Fibroblast of skin of right biceps (primary cell): ENCODE measurements at regions not wholly inside any gene's neighbourhood (a gene's known extent, or its start where the extent isn't known, plus 50 kb on each side); places are given as distances from the start of the nearest gene placed in this dataset.
"Not testable (repeated sequence)": the region's sequence is repeated elsewhere in the genome, so short reads cannot be mapped to it uniquely, and the experiment has no call there.

Experiments used
- DNase-seq: peaks from one replicate; pipeline ENCODE4 v3.0.0-alpha.2; 2013

DNA sequence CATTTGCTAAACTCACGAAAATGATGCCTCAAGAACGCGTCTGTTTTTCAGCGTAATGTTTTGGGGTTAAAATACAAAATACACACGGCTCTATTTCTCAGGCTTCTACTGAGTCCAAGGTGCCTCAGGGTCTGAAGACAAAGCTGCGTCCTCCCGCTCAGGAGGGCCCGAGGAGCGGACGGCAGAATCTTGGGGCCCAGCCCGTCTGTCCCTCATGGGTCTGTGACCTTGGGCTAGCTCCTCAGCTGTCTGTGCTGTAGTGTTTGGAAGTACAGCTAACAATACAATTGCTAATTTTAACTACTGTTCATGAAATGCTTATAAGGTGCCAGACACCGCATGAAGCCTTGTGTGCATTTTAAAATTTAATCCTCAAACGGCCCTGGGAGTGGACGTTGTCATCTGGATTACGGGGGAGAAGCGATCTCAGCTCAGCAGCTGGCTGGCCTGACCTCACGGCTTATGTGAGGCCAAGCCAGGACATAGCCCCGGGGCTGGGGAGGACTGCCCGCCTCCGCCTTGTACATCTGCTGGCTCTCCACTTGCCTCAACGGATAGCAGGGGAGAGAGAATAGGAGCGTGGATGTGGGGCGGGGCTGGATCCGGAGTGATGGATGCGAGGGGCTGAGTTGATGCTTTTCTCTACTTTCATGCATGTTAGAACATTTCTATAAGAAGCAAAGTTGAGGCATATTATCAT, 357.4 kb downstream of the GLRX3 start:
- DNase-seq, result no peak

DNA sequence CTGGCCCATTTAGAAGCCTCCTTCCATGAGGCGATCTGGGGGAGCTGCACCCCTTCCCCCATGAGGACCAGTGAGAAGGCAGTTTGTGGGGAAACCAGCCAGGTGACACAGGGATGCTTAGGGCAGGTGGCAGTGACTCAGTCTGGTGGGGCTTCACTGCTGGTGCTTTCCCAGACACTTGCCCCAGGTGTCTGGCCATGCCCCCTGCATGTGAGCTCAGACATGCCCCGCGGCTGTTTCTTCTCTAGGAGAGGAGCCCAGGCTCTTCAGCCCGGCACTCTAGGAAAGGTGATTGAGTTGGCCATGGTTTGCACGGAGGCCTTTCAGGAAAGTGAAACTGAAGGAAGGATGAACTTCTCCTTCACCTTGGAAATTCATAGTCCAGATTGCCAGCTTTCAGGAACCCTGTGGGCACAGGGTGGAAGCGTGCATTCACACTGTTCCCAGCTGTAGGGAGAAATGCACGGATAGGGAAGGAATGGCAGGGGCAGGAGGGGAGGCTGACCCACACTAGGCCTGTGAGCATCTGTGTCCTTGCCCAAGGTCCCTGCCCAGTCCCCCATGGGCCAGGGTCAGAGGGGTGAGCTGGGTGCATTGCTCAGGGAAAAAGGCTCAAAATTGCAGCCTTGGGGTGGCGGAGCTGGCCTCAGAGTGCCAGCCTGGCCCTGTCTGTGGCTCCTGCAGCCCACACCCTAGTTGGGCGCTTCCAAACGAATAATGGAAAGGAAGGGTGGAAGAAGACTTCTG, 359.1 kb downstream of the GLRX3 start:
- DNase-seq, result no peak

DNA sequence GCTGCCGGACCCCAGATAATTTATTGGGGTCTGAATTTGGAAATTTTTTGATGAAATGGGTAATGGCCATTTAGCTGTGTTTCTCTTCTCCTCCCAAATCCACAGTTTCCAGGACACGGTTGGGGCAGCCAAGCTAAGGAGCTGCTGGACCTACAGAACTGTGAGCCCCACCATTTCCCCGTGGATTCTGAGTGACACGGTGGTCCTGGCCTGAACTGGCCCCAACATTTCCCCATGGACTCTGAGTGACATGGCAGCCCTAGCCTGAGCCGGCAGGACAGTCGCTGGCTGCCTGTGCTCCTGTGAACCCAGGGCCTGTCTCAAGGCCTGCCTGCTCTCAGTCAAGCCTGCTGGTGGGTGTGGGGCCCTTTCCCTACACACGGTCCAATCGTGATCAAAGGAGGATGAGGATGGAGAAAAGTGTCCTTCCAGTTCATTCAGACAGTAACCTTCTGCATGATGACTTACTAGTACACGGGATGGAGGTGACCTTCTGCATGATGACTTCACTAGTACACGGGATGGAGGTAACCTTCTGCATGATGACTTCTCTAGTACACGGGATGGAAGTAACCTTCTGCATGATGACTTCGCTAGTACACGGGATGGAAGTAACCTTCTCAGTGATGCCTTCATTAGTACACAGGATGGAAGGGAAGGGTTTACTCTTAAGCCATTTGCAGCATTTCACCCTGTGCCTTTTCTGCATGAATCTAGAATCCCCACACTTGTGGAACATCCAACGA, 359.9 kb downstream of the GLRX3 start:
- no peak for DNase-seq

DNA sequence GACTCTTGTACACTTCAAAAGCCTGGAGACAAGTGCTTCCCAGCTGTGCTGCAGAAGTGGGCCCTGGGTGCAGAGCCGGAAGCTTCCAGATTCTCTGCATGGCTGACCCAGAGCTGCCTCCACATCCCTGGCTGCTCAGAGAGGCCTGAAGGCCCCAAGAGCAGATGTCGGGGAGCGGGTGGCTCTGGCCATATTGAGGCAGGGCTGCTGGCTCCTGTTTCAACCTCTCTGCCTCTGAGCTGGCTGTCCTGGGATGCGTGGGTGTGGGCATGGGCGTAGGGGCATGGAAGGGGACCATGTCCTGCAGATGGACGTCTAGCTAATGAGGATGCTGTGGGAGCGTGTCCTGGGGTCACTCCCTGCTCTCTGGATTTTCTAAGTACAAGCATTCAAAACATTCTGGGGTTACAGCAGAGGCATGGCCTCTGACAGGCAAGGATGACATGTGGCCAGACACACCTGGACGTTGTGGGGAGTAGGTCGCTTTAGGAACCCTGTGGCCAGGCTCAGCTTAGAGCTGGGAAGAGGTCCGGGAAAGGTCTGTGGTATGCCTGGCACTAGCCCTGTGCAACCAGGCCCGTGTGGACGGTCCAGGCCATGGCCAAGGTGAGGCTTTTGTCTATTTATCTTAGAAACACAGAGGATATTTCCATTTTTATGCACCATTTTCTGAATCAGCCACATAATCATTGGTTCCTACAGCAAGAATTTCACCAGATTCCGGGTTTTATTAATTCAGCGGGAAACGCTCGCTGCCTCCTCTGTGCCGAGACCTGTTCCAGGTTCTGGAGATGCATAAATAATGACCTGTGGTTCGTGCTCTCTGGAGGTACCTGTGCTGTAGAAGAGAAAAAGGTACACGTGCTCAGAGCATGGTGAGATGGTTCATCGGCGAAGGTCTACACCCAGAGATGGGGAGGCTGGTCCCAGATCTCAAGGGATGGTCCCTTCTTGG, 361.1 kb downstream of the GLRX3 start:
- DNase-seq, result no peak

DNA sequence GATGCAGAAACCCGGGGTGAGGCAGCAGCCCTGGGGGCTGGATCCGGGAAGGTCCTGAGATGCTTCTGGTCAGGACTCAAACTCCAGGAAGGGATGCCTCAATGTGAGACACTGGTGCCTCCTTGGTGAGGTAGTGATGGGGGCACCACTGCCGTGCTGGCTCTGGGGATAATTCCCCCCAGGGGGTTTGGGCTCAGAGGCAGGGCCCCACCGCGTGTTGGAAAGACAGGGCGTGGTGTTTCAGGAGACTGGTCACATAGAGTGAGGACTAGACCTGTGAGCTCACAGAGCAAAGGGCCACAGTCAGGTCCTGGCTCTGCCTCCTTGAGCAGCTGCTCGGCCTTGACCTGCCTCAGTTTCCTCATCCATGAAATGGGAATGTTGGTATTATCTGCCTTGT, 361.9 kb downstream of the GLRX3 start:
- DNase-seq, result no peak

DNA sequence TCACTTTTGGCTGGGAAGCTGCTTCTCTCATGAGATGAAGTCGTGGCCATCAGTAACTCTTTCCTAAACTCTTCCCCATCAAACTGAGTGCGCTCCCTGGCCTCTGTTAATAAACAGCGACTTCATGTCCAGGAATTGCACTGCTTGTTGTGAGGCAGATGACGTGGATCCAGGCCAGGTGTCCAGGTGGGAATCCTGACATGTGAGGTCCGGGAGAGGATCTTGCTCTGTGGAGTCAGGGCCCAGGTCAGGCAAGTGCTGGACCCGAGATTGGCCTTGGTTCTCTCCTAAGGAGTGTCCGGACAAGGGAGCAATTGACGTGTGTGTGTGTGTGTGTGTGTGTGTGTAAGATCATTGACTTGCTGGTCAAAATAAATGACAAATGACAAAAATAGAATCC, 362.7 kb downstream of the GLRX3 start:
- DNase-seq, result no peak

DNA sequence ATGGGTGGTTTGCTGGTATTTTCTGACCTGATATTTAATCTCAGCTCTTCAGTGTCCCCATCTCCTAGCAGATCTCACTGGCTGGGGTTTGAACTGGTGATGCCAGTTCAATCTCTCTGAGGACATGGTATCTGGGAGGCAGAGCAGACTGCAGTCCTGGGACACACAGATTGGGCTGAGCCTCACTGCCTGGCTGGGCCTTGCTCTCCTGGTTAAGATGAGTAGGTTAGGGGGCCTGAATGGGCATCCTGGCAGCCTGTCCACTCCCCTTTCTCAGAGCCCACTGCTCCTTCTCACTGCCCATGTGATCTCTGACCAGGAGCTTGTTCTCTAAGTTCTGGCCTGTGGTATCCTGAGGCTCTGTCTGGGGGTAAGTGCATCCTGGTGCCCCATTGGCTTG, 363.4 kb downstream of the GLRX3 start:
- no peak for DNase-seq

DNA sequence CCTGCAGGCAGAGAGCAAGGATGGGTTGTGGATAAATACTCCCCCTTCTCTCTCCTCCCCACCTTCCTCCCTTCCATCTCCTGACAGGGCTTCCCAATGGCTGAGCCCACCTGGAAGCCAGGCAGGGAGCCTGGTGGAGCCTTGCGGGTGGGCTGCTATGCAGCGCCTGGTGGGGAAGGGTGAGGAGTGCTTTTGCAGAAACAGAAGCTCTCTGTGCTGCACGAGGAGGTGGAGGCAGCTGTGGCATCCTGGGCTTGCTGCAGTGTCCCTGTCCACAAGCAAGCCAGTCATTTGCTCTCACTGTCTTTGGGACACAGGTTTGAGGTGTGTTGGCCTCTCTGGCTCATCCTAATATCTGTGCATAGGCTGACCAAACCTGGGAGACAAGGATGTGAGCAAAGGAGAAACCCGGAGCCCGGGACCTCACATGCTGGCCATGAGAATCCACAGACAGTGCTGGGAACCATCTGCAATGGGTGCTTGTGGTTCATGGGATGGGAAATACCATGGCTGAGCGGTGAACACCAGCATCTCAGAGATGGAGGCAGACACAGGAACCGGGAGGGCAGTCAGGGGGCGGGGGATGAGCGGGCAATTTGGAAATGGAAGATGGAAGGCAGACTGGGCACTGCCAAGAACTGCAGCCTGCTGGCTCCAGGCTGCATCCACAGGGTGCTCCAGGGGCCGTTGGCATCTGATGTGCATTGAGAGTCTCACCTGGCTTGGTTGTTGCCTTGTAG, 364.2 kb downstream of the GLRX3 start:
- DNase-seq, result no peak

DNA sequence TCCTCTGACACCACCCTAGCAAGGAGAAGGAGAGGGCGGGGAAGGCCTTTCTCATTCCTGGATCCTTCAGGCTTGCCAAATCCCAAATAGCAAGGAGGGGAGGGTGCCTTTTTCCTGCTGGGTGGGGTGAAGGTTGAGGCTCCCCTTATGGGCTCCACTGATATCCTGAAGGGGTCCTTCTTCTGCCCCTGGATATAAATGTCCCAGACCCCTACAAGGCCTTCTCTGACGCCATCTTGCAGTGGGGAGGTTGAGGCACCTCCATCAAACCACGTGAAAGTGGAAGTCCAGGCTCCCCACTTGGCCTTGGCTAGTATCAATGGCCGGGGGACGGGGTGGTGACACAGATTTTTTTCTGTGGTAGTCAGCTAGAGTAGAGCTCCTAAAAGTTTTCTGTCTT, 371.3 kb downstream of the GLRX3 start:
- no peak for DNase-seq

DNA sequence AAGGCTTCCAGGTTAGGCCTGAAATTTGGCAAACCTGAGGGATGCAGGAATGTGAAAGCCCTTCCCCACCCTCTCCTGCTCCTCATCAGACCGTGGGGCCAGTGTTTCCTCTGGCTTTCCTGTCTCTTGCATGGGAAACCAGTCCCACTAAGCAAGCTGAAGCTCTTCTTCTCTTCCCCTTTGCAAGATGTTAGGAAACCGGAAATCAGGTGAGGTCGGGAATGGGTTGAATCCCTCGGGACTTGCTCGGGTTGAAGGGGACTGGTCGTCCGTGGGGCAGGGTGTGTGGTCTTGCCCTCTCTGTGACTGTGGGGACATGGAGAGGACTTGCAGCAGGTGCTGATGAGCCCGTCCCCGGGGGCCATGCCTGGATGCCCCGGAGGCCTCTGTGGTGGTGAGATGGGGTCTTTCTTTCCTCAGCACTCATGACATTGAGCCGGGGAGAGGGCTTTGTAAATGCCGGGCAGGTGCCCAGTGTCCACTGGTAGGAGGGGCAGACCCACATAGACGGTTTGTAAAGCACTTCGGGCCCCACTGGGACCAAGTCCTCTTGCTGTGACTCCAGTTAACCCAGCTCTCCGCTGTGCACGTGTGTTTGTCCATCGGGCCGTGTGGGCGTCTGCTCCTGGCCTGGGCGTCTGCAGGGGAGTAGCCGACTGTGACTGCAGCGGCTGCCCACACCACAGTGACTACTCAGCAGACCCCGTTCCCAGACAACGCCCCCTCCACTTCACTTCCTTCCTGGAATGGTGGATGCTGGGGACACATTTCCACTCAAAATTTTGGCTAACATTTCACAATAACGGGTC, 373.9 kb downstream of the GLRX3 start:
- DNase-seq, result no peak

DNA sequence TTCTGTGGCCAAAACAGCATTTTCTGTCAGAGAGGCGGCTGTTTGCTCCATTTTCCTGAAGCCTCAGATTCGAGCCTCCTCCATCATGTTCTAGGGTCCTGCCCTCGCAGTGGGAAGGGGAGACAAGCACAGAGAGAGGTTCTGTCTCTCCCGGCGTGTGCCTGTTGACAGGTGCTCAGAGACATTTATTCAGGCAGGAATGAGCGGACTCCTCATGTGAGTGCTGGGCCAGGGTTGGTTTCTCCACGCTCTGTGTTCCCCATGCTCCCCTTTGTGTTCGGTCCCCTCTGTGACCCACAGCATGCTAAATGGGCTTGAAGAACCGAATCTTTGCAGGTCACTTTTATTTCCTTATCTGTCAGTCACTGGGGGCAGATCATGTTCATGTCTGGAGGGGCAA, 374.6 kb downstream of the GLRX3 start:
- DNase-seq, result no peak

DNA sequence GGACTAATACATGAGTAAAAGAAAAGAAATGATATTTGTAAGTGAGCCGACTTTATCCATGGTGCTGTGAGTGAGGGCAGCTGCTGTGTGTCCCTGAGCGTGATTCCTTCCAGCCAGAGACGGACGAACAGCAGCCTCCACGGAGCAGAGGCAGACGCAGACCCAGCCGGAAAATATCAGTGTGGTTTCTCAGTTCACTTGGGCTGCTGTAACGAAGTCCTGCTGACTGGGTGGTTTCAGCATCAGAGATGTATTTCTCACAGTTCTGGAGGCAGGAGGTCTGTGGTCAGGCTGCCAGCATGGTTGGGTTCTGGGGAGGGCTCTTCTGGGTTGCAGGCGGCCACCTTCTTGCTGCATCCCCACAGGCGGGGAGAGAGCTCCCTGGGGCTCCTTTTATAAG, 375.6 kb downstream of the GLRX3 start:
- DNase-seq, result no peak

DNA sequence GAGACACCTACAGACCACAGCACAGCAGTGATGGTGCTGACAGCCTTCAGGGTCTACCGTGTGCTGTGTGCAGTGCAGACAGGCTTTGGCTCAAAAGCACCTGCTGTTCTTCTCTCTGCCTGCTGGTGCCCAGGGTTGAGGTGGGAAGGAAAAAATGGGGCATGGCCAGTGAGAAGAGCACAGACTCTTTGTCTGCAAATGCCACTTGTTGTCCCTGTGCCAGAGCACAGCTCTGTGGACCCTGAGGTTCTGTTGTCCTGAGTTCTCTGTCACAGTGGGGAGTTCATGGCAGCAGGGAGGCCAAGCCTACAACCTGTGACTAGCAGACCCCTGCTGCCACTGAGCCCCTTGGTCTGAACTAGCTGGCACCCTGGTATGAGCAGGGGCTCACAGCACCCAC, 376.7 kb downstream of the GLRX3 start:
- no peak for DNase-seq

DNA sequence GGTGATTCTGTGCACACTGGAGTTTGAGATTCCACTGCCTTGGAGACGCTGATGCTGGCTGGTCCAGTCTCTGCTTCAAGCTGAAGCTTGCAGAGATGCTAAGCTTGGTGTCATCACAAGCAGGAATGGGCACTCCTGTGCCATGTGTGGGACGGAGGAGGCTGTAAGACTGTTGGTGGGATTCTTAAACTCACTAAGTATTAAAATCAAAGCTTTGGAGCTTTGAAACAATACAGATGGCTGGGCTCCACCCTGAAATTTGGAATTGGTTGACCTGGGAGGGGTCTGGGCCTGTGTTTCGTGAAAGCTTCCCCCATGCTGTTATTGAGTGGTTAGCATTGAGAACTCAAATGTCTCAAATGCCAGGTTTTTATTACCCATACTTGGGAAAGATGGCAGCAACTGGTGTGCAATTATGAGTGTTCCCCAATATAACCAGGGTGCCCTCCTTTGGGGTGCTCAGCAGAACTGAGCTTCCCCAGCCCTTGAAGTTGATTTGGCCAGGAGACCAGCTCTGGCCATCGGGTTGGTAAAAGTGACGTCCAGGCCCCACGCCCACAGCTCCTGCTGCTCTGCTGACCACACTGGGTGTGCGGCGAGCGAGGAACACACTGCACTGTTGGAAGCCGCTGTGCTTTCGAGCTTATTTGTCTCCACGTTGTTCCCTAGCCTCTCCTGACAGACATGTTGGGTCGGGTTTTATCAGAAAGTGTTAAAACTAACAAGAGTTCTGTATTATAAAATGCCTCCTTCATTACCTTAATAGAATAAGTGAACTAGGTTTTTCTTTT, 377.7 kb downstream of the GLRX3 start:
- no peak for DNase-seq

DNA sequence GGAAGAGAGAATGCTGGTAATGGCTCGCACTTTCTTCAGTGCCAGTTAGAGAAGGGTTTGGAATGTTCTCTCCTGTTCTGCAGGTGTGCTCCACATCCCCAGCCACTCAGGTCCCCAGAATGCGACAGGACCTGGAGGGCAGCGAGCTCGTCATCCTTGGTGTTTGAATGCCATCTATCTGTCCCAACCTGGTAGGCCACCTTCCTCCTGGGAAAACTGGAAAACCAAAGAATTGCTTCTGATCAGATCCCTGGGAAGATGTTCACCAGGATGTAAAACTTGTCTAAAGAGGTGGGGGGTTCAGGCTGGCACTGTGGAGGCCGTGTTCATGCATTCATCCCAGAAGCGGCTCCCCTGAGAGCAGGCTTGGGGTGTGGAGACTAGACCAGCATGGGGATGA, 379.5 kb downstream of the GLRX3 start:
- no peak for DNase-seq

DNA sequence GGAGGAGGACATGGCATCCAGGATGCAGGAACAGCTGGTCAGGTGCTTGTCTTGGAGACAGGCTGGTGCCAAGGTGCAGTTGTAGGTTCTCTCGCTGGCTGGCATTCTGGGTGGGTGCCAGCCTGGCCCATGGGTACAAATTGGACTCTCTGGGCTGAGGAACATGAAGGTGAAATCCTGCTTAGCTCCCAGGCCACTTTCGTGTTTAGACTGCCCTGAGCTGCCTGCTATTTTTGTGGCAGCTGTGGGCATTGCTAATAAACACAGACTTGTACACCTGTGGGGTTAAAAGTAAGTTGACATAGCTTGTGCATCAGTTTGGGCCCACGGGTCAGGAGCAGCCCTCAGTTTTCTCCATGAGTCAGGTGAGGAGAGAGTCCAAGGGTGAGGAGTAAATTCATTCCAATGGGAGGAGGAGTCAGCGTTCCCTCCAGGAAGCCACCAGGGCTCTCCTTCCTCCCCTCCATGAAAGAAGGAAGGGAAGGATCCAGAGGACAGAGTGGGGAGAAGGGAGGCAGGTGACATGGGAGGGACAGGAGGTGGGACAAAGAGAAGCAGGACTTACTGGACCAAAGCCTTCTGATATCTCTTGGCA, 380.0 kb downstream of the GLRX3 start:
- DNase-seq, result no peak

DNA sequence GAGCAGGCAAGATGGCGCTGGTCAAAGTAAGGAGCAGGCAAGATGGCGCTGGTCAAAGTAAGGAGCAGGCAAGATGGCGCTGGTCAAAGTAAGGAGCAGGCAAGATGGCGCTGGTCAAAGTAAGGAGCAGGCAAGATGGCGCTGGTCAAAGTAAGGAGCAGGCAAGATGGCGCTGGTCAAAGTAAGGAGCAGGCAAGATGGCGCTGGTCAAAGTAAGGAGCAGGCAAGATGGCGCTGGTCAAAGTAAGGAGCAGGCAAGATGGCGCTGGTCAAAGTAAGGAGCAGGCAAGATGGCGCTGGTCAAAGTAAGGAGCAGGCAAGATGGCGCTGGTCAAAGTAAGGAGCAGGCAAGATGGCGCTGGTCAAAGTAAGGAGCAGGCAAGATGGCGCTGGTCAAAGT, 382.7 kb downstream of the GLRX3 start:
- not testable (repeated sequence) for DNase-seq

DNA sequence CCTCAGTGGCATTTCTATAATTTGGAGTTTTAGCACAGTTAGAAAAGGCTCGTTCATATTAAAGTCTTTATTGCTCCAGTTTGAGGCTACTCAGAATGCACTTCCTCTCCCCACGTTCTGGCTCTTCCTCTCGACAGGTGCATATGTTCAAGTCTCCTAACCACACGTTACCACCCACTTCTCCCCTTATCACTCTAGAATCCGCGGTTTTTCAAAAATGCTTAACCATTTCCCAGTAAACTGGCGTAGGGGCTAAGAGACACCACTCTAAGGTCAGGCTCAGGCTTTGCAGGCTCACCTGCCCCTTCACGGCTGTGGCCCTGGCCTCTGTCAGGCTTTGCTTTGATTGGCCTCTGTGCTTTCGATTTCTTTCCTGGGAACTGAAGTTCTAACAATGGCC, 383.6 kb downstream of the GLRX3 start:
- DNase-seq, result no peak

DNA sequence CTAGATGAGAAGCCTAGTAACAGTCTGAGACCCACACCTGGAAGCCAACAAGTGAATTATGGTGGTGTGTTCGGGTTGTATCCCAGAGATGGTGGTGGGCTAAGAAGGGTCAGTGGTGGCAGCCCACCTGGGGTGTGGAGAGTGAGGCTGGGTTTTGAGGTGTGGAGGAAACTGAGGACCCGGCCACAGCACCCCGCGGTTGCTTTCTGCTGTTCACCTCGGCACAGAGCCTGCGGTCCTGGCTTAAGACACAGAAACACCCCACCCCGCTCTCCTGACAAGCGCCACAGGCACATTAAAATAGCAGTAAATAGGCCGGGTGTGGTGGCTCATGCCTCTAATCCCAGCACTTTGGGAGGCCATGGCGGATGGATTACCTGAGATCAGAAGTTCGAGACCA, 395.1 kb downstream of the GLRX3 start:
- DNase-seq, result no peak

DNA sequence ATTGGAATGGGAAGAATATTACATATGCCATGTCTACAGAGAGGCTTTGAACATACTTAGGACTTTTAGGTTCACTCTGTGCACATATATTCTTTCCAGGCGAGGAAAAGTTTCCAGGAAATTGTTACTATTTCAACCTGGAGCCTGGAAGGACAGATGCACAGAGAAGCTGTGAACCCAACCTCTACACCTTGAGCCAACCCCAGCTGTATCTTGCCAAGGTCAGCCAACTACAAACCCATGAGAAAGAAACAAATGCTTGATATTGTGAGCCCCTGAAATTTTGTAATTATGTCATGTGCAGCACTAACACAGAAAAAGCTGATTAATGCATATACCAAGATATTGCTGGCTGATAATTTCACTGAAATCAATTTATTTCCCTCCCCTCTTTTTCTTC, 404.9 kb downstream of the GLRX3 start:
- DNase-seq, result no peak
